SK-N-MC (cell line): ENCODE measurements at regions not wholly inside any gene's neighbourhood (a gene's known extent, or its start where the extent isn't known, plus 50 kb on each side); places are given as distances from the start of the nearest gene placed in this dataset.

Experiments
- EZH2 ChIP-seq: fragments of 200-600 bp; sonication (generic); IDR thresholded peaks from one replicate; pipeline ENCODE4 v1.6.1; 2017; ENCODE audit warnings: antibody characterized with exemption
- POLR2AphosphoS5 ChIP-seq: IDR thresholded peaks from 2 replicates; pipeline ENCODE4 v1.6.1; 2012; ENCODE audit warnings: mild to moderate bottlenecking, low read depth, low read length, borderline replicate concordance

DNA sequence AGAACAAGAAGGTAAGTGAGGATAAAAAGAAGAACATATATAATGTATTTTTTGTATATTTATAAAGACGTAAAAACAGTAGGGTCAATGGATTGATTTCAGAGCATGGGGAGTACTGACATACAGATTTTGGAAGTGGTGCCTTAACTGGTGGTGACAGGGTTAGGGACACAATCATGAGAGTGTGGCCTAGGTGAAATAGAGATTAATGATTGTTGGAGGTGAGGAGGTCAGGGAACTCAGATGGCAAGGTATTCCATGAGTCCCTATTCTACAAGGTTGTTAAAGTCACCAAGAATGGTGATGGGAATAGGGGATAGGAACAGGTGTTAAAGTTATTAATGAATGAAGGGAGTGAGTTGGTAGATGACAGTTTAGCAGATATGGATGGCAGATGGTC is 210.8 kb downstream of the SEMA6A start:
- TF ChIP-seq POLR2AphosphoS5: no peak
- TF ChIP-seq EZH2: no peak
